Left lobe of liver (tissue), 2 donors: ENCODE measurements at regions not wholly inside any gene's neighbourhood (a gene's known extent, or its start where the extent isn't known, plus 50 kb on each side); places are given as distances from the start of the nearest gene placed in this dataset.

Experiments
- ATAC-seq: fragments of 200-7000 bp; cut with Tn5 transposase; one replicate; pipeline ENCODE4 v1.9.1; 2020; ENCODE audit warnings: mild to moderate bottlenecking, moderate library complexity
- DNase-seq: peaks from one replicate; pipeline ENCODE4 v3.0.0-alpha.2; 2020; ENCODE audit warnings: low spot score
- donor health status: DM: no; HTN: no; CAD: no; lungs with moderate emphysema.
- donor health status: DM: no; HTN: yes; CAD: no.

GRCh38 chr11:116207421-116208141 lies 565.2 kb downstream of the BUD13 start:
- DNase-seq = no peak
- ATAC-seq = no peak

- no peak for ATAC-seq
- no peak for DNase-seq
Measured at GRCh38 chr11:116207019-116207418, 565.8 kb downstream of the BUD13 start.

GRCh38 chr11:116202922-116203321 lies 569.9 kb downstream of the BUD13 start:
- ATAC-seq (no peak), DNase-seq (no peak)

DNA sequence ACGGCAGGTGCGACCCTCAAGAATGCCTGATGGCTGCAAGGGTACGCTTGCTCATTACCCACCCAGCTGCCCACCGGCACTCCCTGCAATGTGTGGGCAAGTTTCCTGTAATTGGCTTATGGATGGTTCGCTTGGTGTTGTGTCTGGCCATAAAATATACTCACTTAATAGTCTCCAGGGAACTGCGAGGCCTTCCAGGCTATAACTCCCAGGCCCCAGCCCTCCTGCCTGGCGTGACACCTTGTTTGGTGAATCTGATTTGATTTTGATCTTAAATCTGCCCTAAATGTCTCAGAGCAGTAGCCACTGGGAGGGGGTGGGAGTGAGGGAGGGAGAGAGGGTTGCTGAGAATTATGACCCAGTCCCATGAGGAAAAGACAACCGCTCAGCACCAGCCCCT lies 572.2 kb downstream of the BUD13 start:
- ATAC-seq (no peak), DNase-seq (no peak)

GRCh38 chr11:116199182-116199581 lies 573.6 kb downstream of the BUD13 start:
- DNase-seq (no peak), ATAC-seq (peak; percentile 21)

DNA sequence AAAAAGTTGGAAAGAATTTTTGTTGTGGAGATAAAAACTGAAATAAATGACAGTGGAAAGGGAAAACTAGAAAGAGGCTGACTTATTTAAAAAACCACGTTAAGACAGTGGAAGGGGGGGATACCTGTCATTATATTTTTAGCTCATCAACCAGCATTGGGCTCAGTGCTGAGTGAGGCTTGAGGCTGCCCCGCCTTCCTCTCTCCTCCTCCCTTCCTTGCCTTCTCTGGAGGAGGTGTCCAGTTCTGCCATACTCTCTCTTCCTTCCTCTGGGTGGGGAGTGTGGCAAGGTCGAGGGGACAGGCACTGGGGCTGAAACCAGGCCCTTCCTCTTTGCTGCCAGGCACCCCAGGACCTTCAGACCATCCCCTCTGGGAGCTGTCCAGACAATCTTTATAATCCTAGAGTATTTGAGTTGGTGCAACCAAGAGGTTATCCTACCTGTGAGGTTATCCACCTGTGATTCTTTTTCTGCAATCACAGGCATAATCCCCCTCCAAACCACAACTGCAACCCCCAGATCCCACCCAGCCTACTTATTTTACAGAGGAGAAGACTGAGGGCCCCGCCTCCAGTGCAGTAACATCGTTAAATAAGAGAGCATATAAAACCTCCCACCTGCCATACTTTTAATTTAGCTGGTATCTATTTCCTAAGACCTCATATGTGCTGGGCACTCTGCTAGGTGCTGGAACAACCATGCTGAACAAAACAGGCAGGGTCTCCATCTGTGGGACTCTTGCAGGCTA lies 578.5 kb downstream of the BUD13 start:
- DNase-seq = no peak
- ATAC-seq = no peak

DNA sequence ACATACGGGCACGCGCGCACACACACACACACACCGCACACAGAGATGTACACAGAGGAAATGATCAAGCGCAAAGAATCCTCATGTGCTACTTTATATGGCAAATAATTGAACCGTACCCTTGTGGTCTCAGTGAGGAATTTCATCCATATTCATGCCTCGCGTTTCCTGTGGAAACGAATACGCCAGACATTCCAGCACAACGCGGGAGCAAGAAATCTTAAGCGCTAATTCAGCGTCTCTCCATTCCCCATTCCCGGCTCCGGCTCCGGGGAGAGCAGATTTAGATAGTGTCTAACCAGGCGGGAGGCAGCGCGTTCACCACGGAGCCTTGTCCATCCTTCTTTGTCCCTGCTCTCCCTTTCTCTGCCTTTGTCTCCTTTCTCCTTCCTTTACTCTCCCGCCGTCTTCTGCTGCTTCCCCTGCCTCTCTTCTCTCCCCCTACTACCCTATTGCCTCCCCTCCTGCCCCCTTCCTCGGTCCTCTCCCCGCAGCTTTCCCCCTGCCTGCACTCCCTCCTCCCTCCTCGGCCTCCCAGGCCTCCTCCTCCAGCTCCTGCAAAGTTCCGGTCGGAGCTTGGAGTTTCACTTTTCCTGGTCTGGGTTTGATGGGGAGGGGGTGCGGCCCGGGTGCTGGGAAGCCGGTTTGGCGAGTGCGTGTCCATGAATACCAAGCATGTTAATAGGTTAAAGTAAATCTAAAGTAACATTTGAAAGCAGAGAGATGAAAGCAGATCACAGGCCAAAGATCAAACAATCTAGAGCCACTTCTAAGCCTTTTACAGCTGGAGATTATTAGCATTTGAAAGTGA lies 579.3 kb downstream of the BUD13 start:
- peak; percentile 52 for ATAC-seq
- no peak for DNase-seq

DNA sequence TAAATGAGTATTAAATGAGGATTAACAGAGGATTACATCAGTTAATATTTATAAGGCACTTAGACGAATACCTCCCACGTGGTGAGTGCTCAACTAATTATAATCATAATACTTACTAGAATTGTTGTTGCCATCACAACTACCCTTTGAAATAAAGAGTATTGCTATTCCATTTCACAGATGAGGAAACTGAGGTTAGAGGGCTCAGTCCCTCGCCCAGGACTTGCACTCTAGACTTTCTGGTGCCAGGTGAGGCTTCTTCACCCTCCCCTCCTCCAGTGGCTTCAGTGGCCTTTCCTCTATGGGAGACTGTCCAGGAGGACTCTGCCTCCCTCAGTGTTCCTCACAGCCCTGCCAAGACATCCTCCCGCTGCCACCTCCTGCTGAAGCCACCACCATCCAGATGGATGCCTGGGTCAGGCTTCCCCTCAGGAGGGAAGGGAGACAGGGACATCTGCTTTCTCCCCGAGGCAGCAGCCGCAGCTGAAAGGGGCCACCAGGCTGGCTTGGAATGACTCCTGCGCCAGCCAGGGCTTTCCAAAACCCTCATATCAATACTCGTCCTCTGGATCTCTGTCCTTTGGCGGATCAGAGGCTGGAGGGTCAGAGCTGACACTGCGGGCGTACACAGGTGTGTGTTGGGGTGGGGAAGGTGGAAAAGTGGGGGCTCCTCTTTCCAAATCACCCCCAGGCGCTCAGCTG lies 580.1 kb downstream of the BUD13 start:
- ATAC-seq (no peak), DNase-seq (no peak)

DNA sequence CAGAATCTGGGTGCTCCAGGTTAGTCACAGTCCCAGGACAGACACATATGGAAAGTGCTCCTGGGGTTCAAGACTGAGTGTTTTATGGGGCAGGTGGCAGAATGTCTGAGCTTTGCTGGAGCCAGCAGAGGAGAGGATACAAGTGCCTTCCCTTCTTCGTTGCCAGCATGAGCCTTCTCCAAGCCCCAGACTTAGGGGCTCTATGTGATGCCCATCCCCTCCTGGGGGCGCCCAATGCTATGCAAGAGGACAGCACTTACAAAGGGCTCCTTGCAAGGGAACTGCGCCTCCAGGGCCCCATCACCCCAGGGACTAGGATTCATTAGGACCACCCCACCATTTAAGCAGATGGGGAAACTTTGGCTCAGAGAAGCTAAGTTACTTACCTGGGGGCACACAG lies 581.9 kb downstream of the BUD13 start:
- DNase-seq (no peak), ATAC-seq (no peak)

GRCh38 chr11:116189408-116190170 lies 583.2 kb downstream of the BUD13 start:
- DNase-seq (no peak), ATAC-seq (no peak)

GRCh38 chr11:116188350-116188749 lies 584.4 kb downstream of the BUD13 start:
- DNase-seq = no peak
- no peak for ATAC-seq

GRCh38 chr11:116187026-116187425 lies 585.8 kb downstream of the BUD13 start:
- no peak for ATAC-seq
- DNase-seq = no peak

DNA sequence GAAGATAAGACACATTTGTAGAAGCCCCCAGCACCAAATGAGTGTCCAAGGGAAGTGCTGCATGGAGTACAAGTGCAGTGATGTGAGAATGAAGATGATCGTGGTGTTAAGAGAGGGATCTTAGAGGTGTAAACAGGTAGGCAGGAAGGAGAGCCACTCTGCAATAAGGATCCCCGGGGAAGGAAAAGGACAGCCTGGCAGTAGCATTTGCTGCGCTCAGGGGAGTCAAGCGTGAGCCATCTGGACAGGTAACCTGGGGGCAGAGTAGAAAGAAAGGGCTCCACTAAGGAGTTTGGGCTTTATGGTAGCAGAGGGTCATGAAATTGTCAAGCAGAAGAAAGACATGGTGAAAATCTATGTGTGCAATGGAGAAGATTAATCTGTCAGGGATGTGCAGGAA lies 587.2 kb downstream of the BUD13 start:
- ATAC-seq = no peak
- no peak for DNase-seq

DNA sequence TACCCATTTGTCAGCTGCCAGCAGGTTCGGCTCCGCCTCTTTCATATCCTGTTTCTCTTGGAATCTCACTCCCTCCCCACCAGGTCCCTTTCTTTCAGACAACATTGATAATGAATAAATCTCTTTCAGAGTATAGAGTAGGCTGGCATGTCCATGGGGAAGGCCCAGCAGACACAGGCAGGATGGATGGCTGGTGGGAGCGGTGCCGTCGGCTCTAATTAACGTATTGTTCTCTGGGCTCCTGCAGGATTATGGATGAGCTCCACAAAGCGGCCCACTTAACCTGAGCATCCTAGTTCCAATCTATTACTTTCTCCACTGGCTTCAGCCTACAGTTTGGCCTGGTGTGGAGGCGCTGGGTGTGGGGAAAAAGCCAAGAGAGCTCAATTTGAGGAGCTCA lies 588.0 kb downstream of the BUD13 start:
- DNase-seq (no peak), ATAC-seq (no peak)

- ATAC-seq = no peak
- no peak for DNase-seq
Measured at GRCh38 chr11:116182356-116182966, 590.3 kb downstream of the BUD13 start.

GRCh38 chr11:116180806-116181600 lies 591.8 kb downstream of the BUD13 start:
- ATAC-seq = no peak

DNA sequence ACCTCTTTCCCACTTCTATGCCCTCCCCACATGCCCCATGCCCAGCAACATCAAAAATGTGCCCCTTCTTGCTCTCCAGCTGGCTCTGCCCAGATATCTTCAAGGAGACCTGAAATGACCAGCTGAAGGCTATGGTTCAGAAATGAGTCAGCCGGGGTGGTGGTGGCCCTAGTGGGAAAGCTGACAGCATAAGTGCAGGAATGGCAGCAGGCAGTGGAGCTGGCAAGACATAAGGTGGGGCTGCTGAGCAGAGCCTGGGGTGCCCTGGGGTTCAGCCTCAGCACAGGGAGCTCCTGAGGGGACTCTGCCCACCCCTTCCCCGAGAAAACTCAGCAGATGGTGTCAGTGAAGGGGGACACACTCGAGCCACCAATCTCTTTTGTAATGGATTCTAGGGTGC lies 593.4 kb downstream of the BUD13 start:
- DNase-seq = no peak
- ATAC-seq = no peak

More at GRCh38 chr11:116180806-116181600, 591.8 kb downstream of the BUD13 start:
- DNase-seq = no peak

DNA sequence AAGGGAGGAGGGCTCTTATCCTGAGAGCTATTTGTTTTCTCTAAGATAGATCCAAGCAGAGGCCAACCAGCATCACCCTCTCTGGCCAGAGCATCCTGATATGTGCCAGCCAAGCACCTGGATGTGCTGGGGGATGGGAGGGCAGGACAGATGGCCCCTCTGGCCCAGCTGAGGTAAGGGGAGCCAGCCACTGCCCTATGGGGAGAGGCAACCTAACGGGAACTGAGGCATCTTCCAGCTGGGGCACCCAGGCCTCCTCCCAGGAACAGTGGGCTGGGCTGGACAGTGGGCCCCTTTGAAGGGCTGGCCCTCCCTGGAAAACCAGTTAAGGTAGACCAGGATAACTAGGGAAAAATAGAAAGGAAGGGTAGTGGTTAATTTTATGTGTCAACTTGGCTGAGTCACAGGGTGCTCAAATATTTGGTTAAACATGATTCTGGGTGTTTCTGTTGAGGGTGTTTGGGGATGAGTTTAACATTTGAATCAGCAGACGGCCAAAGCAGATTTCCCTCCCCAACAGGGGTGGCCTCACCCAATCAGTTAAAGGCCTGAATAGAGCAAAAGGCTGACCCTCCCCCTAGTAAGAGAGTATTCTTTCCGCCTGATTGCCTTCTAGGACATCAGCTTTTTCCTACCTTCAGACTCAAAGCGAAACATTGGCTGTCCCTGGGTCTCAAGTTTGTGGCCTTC lies 595.1 kb downstream of the BUD13 start:
- no peak for ATAC-seq

More for the DNA sequence above, 595.1 kb downstream of the BUD13 start:
- DNase-seq = no peak
